GM19099 (cell line): ENCODE measurements at regions not wholly inside any gene's neighbourhood (a gene's known extent, or its start where the extent isn't known, plus 50 kb on each side); places are given as distances from the start of the nearest gene placed in this dataset.

Source experiments
- POLR2A ChIP-seq: IDR thresholded peaks from 3 replicates; pipeline ENCODE4 v1.6.1; 2011; ENCODE audit warnings: low read depth; ENCODE audit not compliant: insufficient read length; ENCODE audit errors: extremely low read depth

DNA sequence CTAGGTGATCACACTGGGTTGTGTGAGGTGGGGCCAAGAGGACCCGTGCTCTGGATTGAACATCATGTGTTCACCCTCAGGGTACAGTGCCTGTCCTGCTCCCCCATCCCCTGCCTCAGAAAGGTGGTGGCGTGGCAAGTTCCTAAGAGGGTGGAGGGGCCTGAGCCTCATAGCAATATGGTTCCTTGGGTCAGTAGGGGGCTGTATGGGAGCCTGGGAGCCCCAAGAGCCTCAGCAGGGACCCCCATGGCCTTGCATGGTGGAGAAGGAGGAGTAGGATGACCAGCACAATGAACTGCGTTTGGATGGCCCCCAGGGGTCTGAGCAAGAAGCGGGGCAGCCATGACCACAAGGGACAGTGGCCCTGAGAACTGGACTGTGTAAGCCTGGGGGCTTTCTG lies 89.6 kb upstream of the SHB start:
- TF ChIP-seq POLR2A: no peak

- TF ChIP-seq POLR2A: no peak
These were observed 88.7 kb upstream of the SHB start for GRCh38 chr9:38157711-38158110.

DNA sequence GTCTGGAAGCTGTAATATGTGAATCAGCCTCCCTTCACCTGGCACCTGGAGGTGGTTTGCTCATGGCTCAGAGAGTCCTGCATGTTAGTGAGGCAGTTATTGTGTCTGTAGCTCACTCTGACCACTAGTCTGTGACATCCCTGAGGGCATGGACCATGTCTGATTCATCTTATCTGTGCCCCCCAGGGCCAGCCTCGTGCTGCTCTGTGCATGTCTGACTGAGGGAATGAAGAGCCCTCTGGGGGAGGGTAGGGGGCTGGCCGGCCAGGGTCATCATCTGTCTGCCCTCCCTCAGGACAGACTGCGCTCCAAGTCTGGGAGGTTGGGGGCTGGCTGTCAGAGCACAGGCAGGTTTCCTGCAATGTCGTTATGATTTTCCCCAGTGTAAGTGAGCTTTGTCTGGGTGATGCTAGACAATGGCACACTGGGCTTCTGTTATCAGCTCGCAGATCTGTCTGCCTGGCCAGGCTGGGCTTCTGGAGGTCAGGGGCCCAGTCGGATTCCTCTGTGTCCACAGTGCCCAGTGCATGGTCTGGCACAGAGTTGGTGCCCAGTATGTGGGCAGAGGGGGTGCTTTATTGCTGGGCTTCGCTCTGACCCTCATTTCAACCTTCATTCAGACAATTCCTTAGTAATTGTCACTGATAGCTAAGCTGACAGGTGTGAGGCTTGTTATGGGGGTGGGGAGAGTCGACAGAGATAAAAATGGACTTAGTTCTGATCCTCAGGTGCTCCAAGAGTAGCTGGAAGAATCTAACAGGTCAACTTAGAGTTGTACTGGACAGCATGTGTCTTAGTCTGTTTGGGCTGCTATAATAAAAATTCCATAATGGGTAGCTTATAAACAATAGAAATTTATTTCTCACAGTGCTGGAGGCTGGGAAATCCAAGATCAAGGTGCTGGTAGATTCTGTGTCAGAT lies 85.7 kb upstream of the SHB start:
- TF ChIP-seq POLR2A: no peak

GRCh38 chr9:38153910-38154291 lies 84.9 kb upstream of the SHB start:
- no peak for TF ChIP-seq POLR2A

DNA sequence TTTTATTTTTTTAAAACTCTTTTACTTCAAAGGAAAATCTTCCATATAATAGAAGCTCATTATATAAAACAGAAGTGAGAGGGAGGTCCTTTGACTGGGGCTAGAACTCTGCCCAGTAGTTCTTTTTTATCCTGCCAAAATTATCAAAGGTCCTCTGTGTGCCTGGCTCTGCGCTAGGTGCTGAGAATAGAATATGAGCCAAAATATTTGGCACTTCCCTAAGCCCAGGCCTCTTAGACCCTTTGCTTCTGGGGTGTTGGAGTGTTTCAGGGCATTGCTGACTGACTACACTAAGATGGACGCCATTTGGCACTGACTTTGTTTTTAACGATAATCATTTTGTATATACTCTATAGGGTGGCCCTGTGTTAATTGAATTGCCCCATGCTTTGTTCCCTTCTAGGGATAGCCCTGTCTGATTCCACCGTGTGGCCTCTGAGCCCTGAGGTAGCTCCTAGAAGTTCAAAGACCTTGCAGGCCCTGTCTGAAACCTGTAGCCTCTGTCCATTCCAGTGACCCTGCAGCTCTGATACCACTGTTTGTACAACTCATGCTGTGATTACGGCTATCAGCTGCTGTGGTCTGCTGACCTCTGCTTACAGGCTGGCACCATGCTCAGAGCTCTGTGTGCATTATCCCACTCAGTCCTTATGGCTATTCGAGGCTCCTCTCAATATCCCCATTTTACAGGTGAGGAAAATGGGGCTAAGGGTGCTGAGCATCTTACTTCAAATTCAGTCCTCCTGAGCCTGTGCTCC lies 84.3 kb upstream of the SHB start:
- no peak for TF ChIP-seq POLR2A

- no peak for TF ChIP-seq POLR2A
These were observed 80.6 kb upstream of the SHB start for GRCh38 chr9:38149647-38150046.

DNA sequence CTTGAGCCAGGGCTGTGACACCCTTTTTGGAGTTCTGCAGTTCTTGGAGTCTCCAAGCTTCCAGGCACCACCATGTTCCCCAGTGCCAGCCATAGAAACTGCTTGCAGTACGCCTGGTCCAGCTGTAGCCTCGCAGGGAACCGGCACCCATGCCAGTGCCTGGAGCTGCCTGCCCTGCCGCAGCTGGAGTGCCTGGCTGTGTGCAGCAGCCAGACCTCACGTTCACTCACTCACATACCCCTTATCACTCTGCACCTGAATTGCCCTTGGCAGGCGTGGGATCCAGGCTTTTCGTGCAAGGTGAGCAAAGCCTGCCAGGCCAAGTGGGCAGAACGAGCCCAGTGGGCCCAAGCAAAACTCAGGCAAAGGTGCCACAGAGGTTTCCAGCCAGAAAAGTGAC lies 77.8 kb upstream of the SHB start:
- no peak for TF ChIP-seq POLR2A

DNA sequence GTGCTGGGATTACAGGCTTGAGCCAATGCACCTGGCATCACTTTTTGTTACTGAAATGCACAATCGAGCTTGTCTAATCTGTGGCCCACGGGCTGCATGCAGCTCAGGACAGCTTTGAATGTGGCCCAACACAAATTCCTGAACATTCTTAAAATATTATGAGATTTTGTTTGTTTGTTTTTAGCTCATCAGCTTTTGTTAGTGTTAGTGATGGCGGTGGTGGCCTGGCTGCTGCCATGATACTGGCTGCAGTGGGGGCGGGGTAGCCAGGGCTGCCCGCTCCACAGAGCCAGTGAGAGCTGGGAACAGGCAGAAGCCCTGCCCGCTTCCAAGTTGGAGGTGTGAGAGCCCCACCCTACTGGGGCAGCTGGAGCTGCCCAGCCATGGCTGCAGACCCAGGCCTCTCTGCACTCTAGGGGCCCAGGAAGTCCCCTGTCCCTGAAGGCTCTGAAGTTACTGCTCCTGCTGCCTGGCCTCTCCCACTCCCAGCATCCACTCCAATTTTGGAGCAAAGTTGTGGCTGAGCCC lies 76.6 kb upstream of the SHB start:
- no peak for TF ChIP-seq POLR2A

DNA sequence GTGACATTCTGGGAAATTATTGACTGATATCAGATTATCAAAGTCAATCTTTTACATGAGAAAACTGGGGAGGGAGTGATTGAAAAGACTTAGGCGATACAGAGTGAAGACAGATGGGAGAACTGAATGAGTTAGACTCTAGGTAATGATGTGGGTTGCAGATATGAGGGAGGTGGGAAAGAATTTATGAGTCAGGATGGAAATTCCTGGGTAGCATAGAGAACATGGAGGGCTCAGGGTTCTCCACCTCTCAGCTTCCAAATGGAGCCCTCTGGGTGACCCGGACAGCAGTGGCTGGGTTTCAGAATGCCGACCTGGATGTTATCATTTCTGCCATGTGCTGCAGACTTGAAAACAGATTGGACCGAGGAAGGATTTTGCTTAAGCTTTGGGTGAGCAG lies 75.4 kb upstream of the SHB start:
- no peak for TF ChIP-seq POLR2A

GRCh38 chr9:38141746-38142591 lies 72.9 kb upstream of the SHB start:
- TF ChIP-seq POLR2A: no peak

GRCh38 chr9:38138276-38138675 lies 69.2 kb upstream of the SHB start:
- TF ChIP-seq POLR2A: no peak

DNA sequence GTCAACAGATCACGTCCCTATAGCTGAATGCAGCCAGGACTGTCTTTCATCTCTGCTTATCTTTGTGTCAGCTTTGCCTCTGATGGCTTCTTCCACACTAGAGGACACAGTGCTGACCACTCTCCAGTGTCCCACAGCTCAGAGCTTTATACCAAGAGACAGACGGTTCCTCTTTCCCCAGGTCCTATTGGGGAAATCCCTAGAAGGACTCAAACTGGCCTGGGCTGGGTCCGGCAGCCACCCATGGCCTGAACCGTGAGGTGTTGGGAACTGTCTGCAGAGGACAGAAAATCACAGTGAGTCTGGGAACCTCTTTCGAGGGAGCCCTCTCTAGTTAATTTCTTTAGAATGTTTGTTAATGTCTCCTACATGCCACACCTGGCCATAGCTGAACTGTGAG lies 68.3 kb upstream of the SHB start:
- TF ChIP-seq POLR2A: no peak

DNA sequence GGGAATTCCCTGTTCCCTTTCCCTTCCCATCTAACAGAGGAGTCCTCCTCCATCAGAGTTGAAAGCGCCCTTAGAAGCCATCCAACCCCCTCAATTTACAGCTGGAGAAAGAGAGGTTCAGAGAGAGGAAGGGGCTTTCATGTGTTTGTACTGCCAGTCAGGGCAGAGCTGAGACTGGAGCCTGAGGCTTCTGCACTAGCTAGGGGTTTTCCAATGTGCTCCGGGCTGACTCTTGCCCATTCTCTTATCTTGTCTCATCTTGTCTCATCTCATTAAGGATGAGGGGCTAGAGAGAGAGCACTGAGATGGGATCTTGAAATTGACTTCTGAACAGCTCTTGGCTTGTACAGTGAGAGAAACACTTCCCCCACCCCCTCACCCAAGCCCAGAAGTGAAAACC lies 67.4 kb upstream of the SHB start:
- no peak for TF ChIP-seq POLR2A

DNA sequence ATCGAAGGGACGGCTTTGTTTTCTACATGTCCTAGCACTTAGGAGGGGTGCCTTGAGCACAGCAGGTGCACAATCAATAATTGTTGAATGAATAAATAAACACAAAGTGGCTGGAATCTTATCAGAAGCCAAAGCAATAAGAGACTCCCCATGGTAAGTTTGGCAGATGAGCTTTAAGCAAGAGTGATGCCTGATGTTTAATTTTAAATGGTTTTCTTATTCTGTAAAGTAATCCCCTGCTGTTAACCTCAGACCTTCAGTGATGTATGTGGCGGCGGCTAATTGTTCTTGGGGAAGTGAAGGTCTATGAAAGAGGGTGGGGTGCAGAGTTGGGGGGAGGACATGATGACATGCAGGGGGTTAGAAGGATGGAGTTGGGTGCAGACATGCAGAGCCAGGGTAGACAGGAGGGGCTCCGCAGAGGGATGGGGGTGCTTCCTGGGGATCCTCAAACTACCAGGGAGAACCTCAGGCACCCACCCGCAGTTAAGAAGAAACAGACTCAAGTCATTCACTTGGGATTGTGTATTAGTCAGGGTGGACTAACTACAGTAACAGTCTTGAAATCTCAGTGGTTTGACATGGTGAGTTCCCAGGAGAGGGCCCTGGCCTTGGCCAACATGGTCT lies 65.7 kb upstream of the SHB start:
- no peak for TF ChIP-seq POLR2A
